GM12878 (cell line): ENCODE measurements at regions not wholly inside any gene's neighbourhood (a gene's known extent, or its start where the extent isn't known, plus 50 kb on each side); places are given as distances from the start of the nearest gene placed in this dataset.

Experiments used
- ATAC-seq: fragments of 200-7000 bp; cut with Tn5 transposase; 3 replicates; pipeline ENCODE4 v1.9.1; 2020; ENCODE audit warnings: mild to moderate bottlenecking, moderate library complexity
- BruUV-seq: library from RNA; stranded (reverse); fragments of 400-500 nt; replicated peaks from 2 replicates; lab custom pipeline; 2021; lab: Mats Ljungman, UMichigan
- CTCF ChIA-PET: fragments of 300-600 bp; sonication (Branson Sonifier 250); formaldehyde crosslinking; extraction: SDS; loops from one replicate; lab custom pipeline; 2021; ENCODE audit warnings: inconsistent platforms; lab: Yijun Ruan, JAX
- POLR2A ChIA-PET: fragments of 350-600 bp; formaldehyde crosslinking; extraction: SDS; loops from one replicate; lab custom pipeline; 2021; ENCODE audit warnings: inconsistent platforms; lab: Charles Lee
- RAD21 ChIA-PET: fragments of 300-600 bp; sonication (Branson Sonifier 250); formaldehyde crosslinking; loops from one replicate; lab custom pipeline; 2023; ENCODE audit warnings: antibody characterized with exemption; ENCODE audit not compliant: unreplicated experiment; lab: Charles Lee
- SMC1A ChIA-PET: fragments of 300-600 bp; sonication (Branson Sonifier 250); formaldehyde crosslinking; loops from one replicate; lab custom pipeline; 2023; ENCODE audit not compliant: unreplicated experiment, uncharacterized antibody; lab: Charles Lee
- DNase-seq: peaks from one replicate; pipeline ENCODE4 v3.0.0-alpha.2; 2011; ENCODE audit warnings: low read depth, low spot score
- FAIRE-seq: peaks from 3 replicates; lab custom pipeline; 2011; peaks lifted over from hg19 to GRCh38; lab: Jason Lieb, UNC
- H2AFZ ChIP-seq: 2 replicates; pipeline ENCODE4 v1.6.0; 2011; ENCODE audit warnings: low read depth, low read length, control low read depth; ENCODE audit not compliant: control insufficient read depth
- H3K27ac ChIP-seq: 2 replicates; pipeline ENCODE4 v1.5.1; 2011; ENCODE audit warnings: control low read depth; ENCODE audit not compliant: control insufficient read depth, insufficient read depth
- H3K27me3 ChIP-seq, 2 experiments: replicated peaks in 1 of 2; 2 replicates each; pipeline versions ENCODE4 v1.6.0 to v1.6.1; 2011; ENCODE audit warnings: low read length in 1 of 2; ENCODE audit not compliant: control insufficient read depth in 2 of 2, insufficient read depth in 2 of 2
- H3K36me3 ChIP-seq, 2 experiments: 2 replicates each; pipeline ENCODE4 v1.5.1; 2011; ENCODE audit warnings: low read length in 1 of 2; ENCODE audit not compliant: control insufficient read depth in 2 of 2, insufficient read depth in 2 of 2
- H3K4me1 ChIP-seq: 2 replicates; pipeline ENCODE4 v1.6.1; 2011; ENCODE audit warnings: mild to moderate bottlenecking, low read length, moderate library complexity, mixed read lengths; ENCODE audit not compliant: control insufficient read depth, insufficient read depth
- H3K4me2 ChIP-seq: 2 replicates; pipeline ENCODE4 v1.6.0; 2011; ENCODE audit warnings: control low read depth; ENCODE audit not compliant: control insufficient read depth, insufficient read depth
- H3K4me3 ChIP-seq: fragments of 200-600 bp; sonication (generic); 2 replicates; pipeline ENCODE4 v1.5.1; 2016
- H3K79me2 ChIP-seq: 2 replicates; pipeline ENCODE4 v1.6.0; 2011; ENCODE audit warnings: low read length; ENCODE audit not compliant: control insufficient read depth, insufficient read depth
- H3K9ac ChIP-seq: 2 replicates; pipeline ENCODE4 v1.8.0; 2011; ENCODE audit warnings: low read length, control low read depth, mixed read lengths; ENCODE audit not compliant: control insufficient read depth, insufficient read depth
- H3K9me3 ChIP-seq: replicated peaks from 3 replicates; pipeline ENCODE4 v1.5.1; 2011; ENCODE audit warnings: mild to moderate bottlenecking, low read length; ENCODE audit not compliant: control insufficient read depth, insufficient read depth
- H4K20me1 ChIP-seq: 2 replicates; pipeline ENCODE4 v1.6.0; 2011; ENCODE audit not compliant: control insufficient read depth, insufficient read depth
- CEBPZ ChIP-seq: fragments of 150-350 bp; IDR thresholded peaks from 2 replicates; pipeline ENCODE4 v1.6.1; 2016; ENCODE audit warnings: low read depth, low read length
- CUX1 ChIP-seq: IDR thresholded peaks from 2 replicates; pipeline ENCODE4 v1.6.1; 2012; ENCODE audit warnings: improper control_type of control experiment, low read depth, low read length; ENCODE audit not compliant: insufficient replicate concordance
- HCFC1 ChIP-seq: fragments of 150-350 bp; IDR thresholded peaks from 2 replicates; pipeline ENCODE4 v1.6.1; 2014; ENCODE audit warnings: low read length
- HDGF ChIP-seq: fragments of 450-650 bp; IDR thresholded peaks from 2 replicates; pipeline ENCODE4 v1.6.1; 2016; ENCODE audit warnings: antibody characterized with exemption
- KAT2A ChIP-seq: conservative IDR thresholded peaks from 2 replicates; pipeline ENCODE4 v1.6.1; 2011; ENCODE audit warnings: low read depth, low read length; ENCODE audit not compliant: control insufficient read depth
- KDM1A ChIP-seq: fragments of 200-600 bp; sonication (generic); IDR thresholded peaks from 2 replicates; pipeline ENCODE4 v1.6.1; 2016; ENCODE audit warnings: borderline replicate concordance
- LARP7 ChIP-seq: fragments of 450-650 bp; IDR thresholded peaks from 2 replicates; pipeline ENCODE4 v1.6.1; 2017; ENCODE audit warnings: mild to moderate bottlenecking
- MXI1 ChIP-seq: fragments of 150-350 bp; IDR thresholded peaks from 2 replicates; pipeline ENCODE4 v1.6.1; 2011; ENCODE audit warnings: low read depth, mild to moderate bottlenecking, inconsistent platforms, low read length, improper control_type of control experiment
- NKRF ChIP-seq: fragments of 450-650 bp; conservative IDR thresholded peaks from 2 replicates; pipeline ENCODE4 v1.6.1; 2017; ENCODE audit warnings: mild to moderate bottlenecking, moderate library complexity
- PAX5 ChIP-seq: IDR thresholded peaks from 2 replicates; pipeline ENCODE4 v1.6.1; 2011; ENCODE audit warnings: low read depth, low read length, borderline replicate concordance
- POU2F2 ChIP-seq: IDR thresholded peaks from 3 replicates; pipeline ENCODE4 v1.6.1; 2011; ENCODE audit warnings: low read depth, mild to moderate bottlenecking, low read length, borderline replicate concordance
- SMAD1 ChIP-seq: fragments of 450-650 bp; IDR thresholded peaks from 2 replicates; pipeline ENCODE4 v1.6.1; 2018; ENCODE audit warnings: mild to moderate bottlenecking, low read depth; ENCODE audit not compliant: partially characterized antibody
- STAT1 ChIP-seq: fragments of 450-650 bp; conservative IDR thresholded peaks from 2 replicates; pipeline ENCODE4 v1.6.1; 2014; ENCODE audit warnings: antibody characterized with exemption, mild to moderate bottlenecking
- TARDBP ChIP-seq: IDR thresholded peaks from 2 replicates; pipeline ENCODE4 v1.6.1; 2016; ENCODE audit warnings: borderline replicate concordance
- WGBS: methylation state at CpG from one replicate; pipeline ENCODE4 v1.1.6; 2016; ENCODE audit warnings: low lambda C conversion rate; ENCODE audit not compliant: insufficient replicate concordance, insufficient coverage; ENCODE audit errors: missing lambda C conversion rate; 5-methylcytosine and 5-hydroxymethylcytosine counted together
- in situ Hi-C: fragments of 300-500 bp; cut with MboI; formaldehyde crosslinking; loops from 9 replicates; pipeline ENCODE4 v1.14.3; 2018; ENCODE audit warnings: mixed read lengths
- intact Hi-C: fragments of 100-400 bp; cut with micrococcal nuclease; formaldehyde crosslinking; loops from one replicate; pipeline ENCODE4 v1.14.2; 2022; ENCODE audit not compliant: unreplicated experiment
- TF ChIP-seq, protein P1 (sequence below): fragments of 450-650 bp; IDR thresholded peaks from 2 replicates; pipeline ENCODE4 v1.6.1; 2014; ENCODE audit warnings: mild to moderate bottlenecking

DNA sequence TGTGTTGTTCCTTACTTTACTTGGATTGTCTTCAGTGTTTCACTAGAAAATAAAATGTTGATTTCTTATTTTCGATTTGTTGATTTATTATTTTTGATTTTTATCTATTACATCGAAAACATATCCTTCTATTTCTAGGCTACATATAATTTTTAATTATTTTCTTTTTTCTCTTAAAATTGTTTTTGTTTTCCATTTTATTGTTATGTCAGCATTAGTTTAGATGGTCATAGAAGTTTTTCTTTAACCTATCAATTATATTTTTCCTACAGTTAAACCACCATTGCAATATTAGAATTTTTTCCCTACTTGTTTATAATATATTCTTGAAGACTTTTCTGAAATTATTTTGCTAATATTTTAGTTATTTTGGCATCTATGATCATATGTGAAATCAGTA, 1685.1 kb downstream of the RPA4 start:
- H3K4me2 ChIP-seq: no peak overlapping the region
- intact Hi-C loops (no loop called here), in situ Hi-C loops (no loop called here)
- no peak overlapping the region for H3K27ac ChIP-seq
- ATAC-seq (no peak), FAIRE-seq (no peak), DNase-seq (no peak)
- ChIA-PET RAD21 (no interaction called here), CTCF (no interaction called here), POLR2A (no interaction called here), SMC1A (no interaction called here)
- no peaks in the 10 kb centered on the region for H3K27me3 ChIP-seq
- no peaks in the 10 kb centered on the region for H3K36me3 ChIP-seq
- WGBS: 0% methylated on average over 2 of the region's 2 CpGs
- no TSS peak for BruUV-seq
- H4K20me1 ChIP-seq: no peaks in the 10 kb centered on the region
- no peaks in the 10 kb centered on the region for H3K79me2 ChIP-seq
- H2AFZ ChIP-seq: no peak overlapping the region
- H3K9ac ChIP-seq: no peak overlapping the region
- no peaks in the 10 kb centered on the region for H3K4me1 ChIP-seq
- no peak overlapping the region for H3K4me3 ChIP-seq
- no peaks in the 10 kb centered on the region for H3K9me3 ChIP-seq
- no peak for TF ChIP-seq PAX5
- TF ChIP-seq CUX1: no peak
- no peak for TF ChIP-seq TARDBP
- TF ChIP-seq SMAD1: no peak
- TF ChIP-seq MXI1: no peak
- TF ChIP-seq, protein P1, sequence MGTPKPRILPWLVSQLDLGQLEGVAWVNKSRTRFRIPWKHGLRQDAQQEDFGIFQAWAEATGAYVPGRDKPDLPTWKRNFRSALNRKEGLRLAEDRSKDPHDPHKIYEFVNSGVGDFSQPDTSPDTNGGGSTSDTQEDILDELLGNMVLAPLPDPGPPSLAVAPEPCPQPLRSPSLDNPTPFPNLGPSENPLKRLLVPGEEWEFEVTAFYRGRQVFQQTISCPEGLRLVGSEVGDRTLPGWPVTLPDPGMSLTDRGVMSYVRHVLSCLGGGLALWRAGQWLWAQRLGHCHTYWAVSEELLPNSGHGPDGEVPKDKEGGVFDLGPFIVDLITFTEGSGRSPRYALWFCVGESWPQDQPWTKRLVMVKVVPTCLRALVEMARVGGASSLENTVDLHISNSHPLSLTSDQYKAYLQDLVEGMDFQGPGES: no peak
- no peak for TF ChIP-seq LARP7
- TF ChIP-seq KDM1A: no peak
- TF ChIP-seq STAT1: no peak
- TF ChIP-seq KAT2A: no peak
- no peak for TF ChIP-seq HDGF
- no peak for TF ChIP-seq CEBPZ
- TF ChIP-seq HCFC1: no peak
- no peak for TF ChIP-seq NKRF
- no peak for TF ChIP-seq POU2F2
